GM12878 (cell line): ENCODE measurements at regions not wholly inside any gene's neighbourhood (a gene's known extent, or its start where the extent isn't known, plus 50 kb on each side); places are given as distances from the start of the nearest gene placed in this dataset.

ENCODE experiments used
- BHLHE40 ChIP-seq, 2 experiments: fragments of 450-650 bp in 1 of 2; IDR thresholded peaks; 2 replicates each; pipeline ENCODE4 v1.6.1; 2011 to 2017; ENCODE audit warnings: low read depth in 2 of 2, borderline replicate concordance in 1 of 2, improper control_type of control experiment in 1 of 2, low read length in 1 of 2, mild to moderate bottlenecking in 1 of 2
- CBX5 ChIP-seq: sonication (generic); IDR thresholded peaks from 2 replicates; pipeline ENCODE4 v1.6.1; 2016; ENCODE audit warnings: low read depth, moderate library complexity, mild to moderate bottlenecking, inconsistent platforms
- CTCF ChIP-seq, 3 experiments: IDR thresholded peaks in 2 of 3; conservative IDR thresholded peaks in 1 of 3; 2 replicates each; pipeline ENCODE4 v1.5.1; 2011; ENCODE audit warnings: low read depth in 3 of 3, low read length in 3 of 3, mild to moderate bottlenecking in 3 of 3, control low read depth in 2 of 3, moderate library complexity in 2 of 3, inconsistent platforms in 1 of 3, mixed read lengths in 1 of 3; ENCODE audit not compliant: control insufficient read depth in 2 of 3, insufficient read depth in 1 of 3; ENCODE audit errors: extremely low read depth in 1 of 3
- ELK1 ChIP-seq: IDR thresholded peaks from 2 replicates; pipeline ENCODE4 v1.6.1; 2012; ENCODE audit warnings: low read depth, low read length, improper control_type of control experiment
- EP300 ChIP-seq, 2 experiments: fragments of 150-350 bp in 1 of 2; IDR thresholded peaks; 2 replicates each; pipeline ENCODE4 v1.6.1; 2011 to 2012; ENCODE audit warnings: low read depth in 2 of 2, low read length in 2 of 2, borderline replicate concordance in 1 of 2, improper control_type of control experiment in 1 of 2, inconsistent platforms in 1 of 2; ENCODE audit not compliant: control insufficient read depth in 1 of 2
- GABPA ChIP-seq: IDR thresholded peaks from 2 replicates; pipeline ENCODE4 v1.6.1; 2014; ENCODE audit warnings: antibody characterized with exemption, low read depth, mild to moderate bottlenecking, inconsistent platforms
- JUND ChIP-seq: IDR thresholded peaks from 2 replicates; pipeline ENCODE4 v1.6.1; 2012; ENCODE audit warnings: low read depth, mild to moderate bottlenecking, low read length, improper control_type of control experiment, moderate library complexity
- PAX5 ChIP-seq: IDR thresholded peaks from 2 replicates; pipeline ENCODE4 v1.6.1; 2011; ENCODE audit warnings: low read depth, low read length, borderline replicate concordance
- POLR2A ChIP-seq: IDR thresholded peaks from 2 replicates; pipeline ENCODE4 v1.6.1; 2011; ENCODE audit warnings: low read depth, mild to moderate bottlenecking, low read length
- RUNX3 ChIP-seq: IDR thresholded peaks from 2 replicates; pipeline ENCODE4 v1.6.1; 2012; ENCODE audit warnings: low read length, inconsistent platforms
- SIX5 ChIP-seq: IDR thresholded peaks from 2 replicates; pipeline ENCODE4 v1.6.1; 2011; ENCODE audit warnings: mild to moderate bottlenecking, low read depth, low read length, moderate library complexity; ENCODE audit not compliant: severe bottlenecking
- SP1 ChIP-seq: IDR thresholded peaks from one replicate; pipeline ENCODE4 v1.6.1; 2011; ENCODE audit warnings: low read depth, low read length
- TAF1 ChIP-seq: IDR thresholded peaks from 2 replicates; pipeline ENCODE4 v1.6.1; 2011; ENCODE audit warnings: mild to moderate bottlenecking, low read depth, low read length, borderline replicate concordance

- TF ChIP-seq CBX5 (no peak), CTCF (IDR thresholded peaks at IDR 0.05 in 2 of 3, conservative IDR thresholded peaks at IDR 0.05 in 1 of 3; ENCODE audit: control insufficient read depth in 2 of 3, extremely low read depth in 1 of 3, insufficient read depth in 1 of 3, low read depth in 3 of 3, low read length in 3 of 3) (no peak), GABPA (no peak), EP300 (IDR thresholded peaks at IDR 0.05; ENCODE audit: borderline replicate concordance in 1 of 2, control insufficient read depth in 1 of 2, low read depth in 2 of 2, low read length in 2 of 2) (no peak), SP1 (no peak), PAX5 (no peak), POLR2A (no peak), RUNX3 (no peak), BHLHE40 (IDR thresholded peaks at IDR 0.05; ENCODE audit: borderline replicate concordance in 1 of 2, low read depth in 2 of 2, low read length in 1 of 2) (no peak), ELK1 (no peak), JUND (no peak), SIX5 (no peak), TAF1 (no peak)
Observed at GRCh38 chr22:48089601-48090331, 1327.3 kb downstream of the TBC1D22A start.
